ENCODE measurements at regions not wholly inside any gene's neighbourhood (a gene's known extent, or its start where the extent isn't known, plus 50 kb on each side); places are given as distances from the start of the nearest gene placed in this dataset.
"Not testable (repeated sequence)": the region's sequence is repeated elsewhere in the genome, so short reads cannot be mapped to it uniquely, and the experiment has no call there.

DNA sequence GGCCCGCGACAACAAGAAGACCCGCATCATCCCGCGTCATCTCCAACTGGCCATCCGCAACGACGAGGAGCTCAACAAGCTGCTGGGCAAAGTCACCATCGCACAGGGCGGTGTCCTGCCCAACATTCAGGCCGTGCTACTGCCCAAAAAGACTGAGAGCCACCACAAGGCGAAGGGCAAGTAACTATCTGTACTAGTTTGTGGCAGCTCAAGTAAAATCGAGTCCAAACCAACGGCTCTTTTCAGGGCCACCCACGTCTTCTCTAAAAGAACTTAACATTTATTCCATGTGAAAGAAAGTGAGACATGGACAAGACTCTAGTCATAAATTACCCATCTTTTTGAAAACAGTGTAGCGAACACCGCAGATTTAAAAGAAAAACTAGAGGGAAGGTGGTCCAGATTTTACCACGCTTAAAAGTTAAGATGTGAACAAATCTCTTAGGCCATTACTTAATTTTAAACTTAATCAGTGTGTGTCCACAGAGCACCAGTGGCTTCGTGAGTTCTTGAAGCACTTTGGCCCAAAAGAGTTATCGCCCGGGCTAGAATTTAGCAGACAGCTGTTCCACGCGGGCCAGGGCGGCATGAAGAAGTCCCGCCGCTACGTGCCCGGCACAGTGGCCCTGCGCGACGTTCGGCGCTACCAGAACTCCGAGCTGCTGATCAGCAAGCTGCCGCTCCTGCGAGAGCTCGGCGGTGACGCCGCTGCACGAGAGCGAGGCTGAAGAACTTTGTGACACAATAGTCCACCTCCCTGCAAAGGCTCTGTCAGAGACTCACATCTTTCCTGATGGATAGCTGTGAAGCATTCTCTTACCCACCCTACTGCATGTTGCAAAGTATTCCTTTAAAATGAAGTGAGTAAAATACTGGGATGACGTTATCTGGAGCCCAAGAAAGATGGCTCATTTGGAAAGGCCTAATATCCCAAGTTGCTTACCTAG is 113.9 kb upstream of the PRSS16 start:
- Histone ChIP-seq H3K27me3 (no peaks in the 10 kb centered on the region), H3K4me1 (no peaks in the 10 kb centered on the region; the same call in 1 of the 2 replicates), H3K36me3 (no peaks in the 10 kb centered on the region), H3K9me3 (replicated peaks) (no peaks in the 10 kb centered on the region), H3K4me3 (peak overlapping the region; percentile 65), H3K27ac (peak overlapping the region; percentile 93)
- DNase-seq: peak; percentile 80

DNA sequence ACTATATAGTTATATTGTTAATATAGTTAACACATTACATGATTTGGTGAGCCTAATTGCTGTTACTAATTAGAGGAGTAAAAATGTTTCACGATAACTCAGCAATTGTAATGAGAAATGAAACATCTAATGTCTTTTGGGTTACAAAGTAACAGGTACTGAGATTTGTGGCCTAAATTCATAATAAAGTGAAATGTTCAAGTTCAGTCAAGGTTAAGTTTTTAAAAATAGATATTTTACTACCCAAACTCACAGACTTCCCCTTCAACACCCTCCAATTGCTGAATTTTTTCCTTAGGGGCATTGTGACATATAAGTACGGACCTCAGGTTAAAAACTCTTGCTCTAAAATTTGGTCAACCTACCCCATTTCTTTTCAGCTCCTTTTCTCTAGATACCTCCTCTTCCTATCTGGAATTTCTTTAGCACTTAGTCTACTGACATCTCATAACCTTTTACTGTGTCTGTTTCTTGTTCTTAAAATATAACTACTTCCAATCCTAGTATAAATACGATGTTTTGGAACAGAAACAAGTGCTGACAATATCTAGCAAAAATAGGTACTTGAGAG is 112.3 kb upstream of the PRSS16 start:
- Histone ChIP-seq H3K9me3 (replicated peaks) (no peaks in the 10 kb centered on the region), H3K27me3 (no peaks in the 10 kb centered on the region), H3K36me3 (no peaks in the 10 kb centered on the region), H3K4me1 (no peaks in the 10 kb centered on the region; the same call in 1 of the 2 replicates), H3K4me3 (no peak overlapping the region), H3K27ac (no peak overlapping the region)
- no peak for DNase-seq

GRCh38 chr6:27136077-27136644 is 111.3 kb upstream of the PRSS16 start:
- Histone ChIP-seq H3K4me1 (no peaks in the 10 kb centered on the region; the same call in 1 of the 2 replicates), H3K9me3 (replicated peaks) (no peaks in the 10 kb centered on the region), H3K36me3 (no peaks in the 10 kb centered on the region), H3K27me3 (no peaks in the 10 kb centered on the region), H3K4me3 (no peak overlapping the region), H3K27ac (no peak overlapping the region)
- DNase-seq: no peak

- no peaks in the 10 kb centered on the region; the same call in 1 of the 2 replicates for H3K4me1 ChIP-seq
- no peak overlapping the region for H3K4me3 ChIP-seq
- no peaks in the 10 kb centered on the region for H3K9me3 ChIP-seq (replicated peaks)
- no peak for DNase-seq
- H3K27ac ChIP-seq: no peak overlapping the region
- H3K36me3 ChIP-seq: no peaks in the 10 kb centered on the region
- no peaks in the 10 kb centered on the region for H3K27me3 ChIP-seq
Measured at GRCh38 chr6:27136978-27137814, 110.3 kb upstream of the PRSS16 start.

DNA sequence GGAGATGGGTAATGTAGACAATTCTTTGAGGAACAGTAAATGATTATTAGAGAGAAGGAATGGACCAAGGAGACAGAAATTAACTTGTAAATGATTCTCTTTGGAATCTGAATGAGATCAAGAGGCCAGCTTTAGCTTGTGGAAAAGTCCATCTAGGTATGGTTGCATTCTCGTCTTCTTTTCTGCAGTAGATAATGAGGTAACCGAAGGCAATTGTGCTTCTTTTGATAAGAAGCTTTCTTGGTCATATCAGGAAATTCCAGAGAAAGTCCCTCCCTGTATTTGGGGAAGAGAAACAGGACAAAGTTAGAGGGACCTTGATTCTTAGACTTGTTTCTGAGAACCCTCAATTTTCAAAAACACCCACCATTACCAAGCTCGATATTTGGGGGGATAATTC is 109.1 kb upstream of the PRSS16 start:
- Histone ChIP-seq H3K9me3 (replicated peaks) (no peaks in the 10 kb centered on the region), H3K27ac (no peak overlapping the region), H3K4me1 (no peaks in the 10 kb centered on the region; the same call in 1 of the 2 replicates), H3K4me3 (no peak overlapping the region), H3K36me3 (no peaks in the 10 kb centered on the region), H3K27me3 (no peaks in the 10 kb centered on the region)
- no peak for DNase-seq

DNA sequence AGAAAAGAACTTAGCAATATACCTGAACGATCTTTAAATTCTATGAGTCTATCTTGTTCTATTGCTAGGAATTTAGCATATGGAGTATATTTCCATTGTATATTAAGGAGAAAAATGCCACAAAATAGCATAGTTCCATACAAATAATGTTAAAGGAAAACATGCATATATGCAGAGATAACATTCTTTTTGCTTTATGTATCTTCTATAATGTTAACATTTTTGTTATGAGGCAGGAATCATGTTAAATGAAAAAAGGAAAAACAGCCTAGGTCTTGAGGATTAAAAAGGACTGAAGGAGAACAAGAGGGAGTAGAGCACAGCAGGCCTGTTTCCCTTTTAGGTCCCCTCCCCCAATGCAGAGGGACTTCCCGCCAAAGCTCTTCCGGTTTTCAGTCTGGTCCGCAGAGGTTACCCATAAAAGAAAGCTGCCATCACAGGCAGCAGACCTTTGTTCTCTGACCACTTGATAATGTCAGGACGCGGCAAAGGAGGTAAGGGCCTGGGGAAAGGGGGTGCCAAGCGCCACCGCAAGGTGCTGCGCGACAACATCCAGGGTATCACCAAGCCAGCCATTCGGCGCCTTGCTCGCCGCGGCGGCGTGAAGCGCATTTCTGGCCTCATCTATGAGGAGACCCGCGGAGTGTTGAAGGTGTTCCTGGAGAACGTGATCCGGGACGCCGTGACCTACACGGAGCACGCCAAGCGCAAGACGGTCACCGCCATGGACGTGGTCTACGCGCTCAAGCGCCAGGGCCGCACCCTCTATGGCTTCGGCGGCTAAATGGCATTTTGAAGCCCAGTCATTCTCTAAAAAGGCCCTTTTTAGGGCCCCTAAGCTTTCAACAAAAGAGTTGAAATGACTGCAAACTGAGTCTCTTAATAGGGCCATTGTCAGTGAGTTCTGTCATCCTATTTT is 108.4 kb upstream of the PRSS16 start:
- Histone ChIP-seq H3K27me3 (no peaks in the 10 kb centered on the region), H3K4me3 (no peak overlapping the region), H3K9me3 (replicated peaks) (no peaks in the 10 kb centered on the region), H3K4me1 (no peaks in the 10 kb centered on the region; the same call in 1 of the 2 replicates), H3K27ac (no peak overlapping the region), H3K36me3 (no peaks in the 10 kb centered on the region)
- DNase-seq: no peak

GRCh38 chr6:27139756-27140579 is 107.5 kb upstream of the PRSS16 start:
- no peaks in the 10 kb centered on the region for H3K36me3 ChIP-seq
- H3K4me3 ChIP-seq: no peak overlapping the region
- no peaks in the 10 kb centered on the region for H3K27me3 ChIP-seq
- DNase-seq: no peak
- no peaks in the 10 kb centered on the region for H3K4me1 ChIP-seq
- H3K27ac ChIP-seq: no peak overlapping the region
- H3K9me3 ChIP-seq (replicated peaks): no peaks in the 10 kb centered on the region

GRCh38 chr6:27140999-27141528 is 106.4 kb upstream of the PRSS16 start:
- Histone ChIP-seq H3K4me3 (no peak overlapping the region), H3K4me1 (no peaks in the 10 kb centered on the region), H3K27me3 (no peaks in the 10 kb centered on the region), H3K27ac (no peak overlapping the region), H3K36me3 (no peaks in the 10 kb centered on the region), H3K9me3 (replicated peaks) (no peaks in the 10 kb centered on the region)
- DNase-seq: no peak

GRCh38 chr6:27141529-27142015 is 105.9 kb upstream of the PRSS16 start:
- no peak for DNase-seq
- H3K4me3 ChIP-seq: no peak overlapping the region
- H3K27me3 ChIP-seq: no peaks in the 10 kb centered on the region
- H3K36me3 ChIP-seq: no peaks in the 10 kb centered on the region
- H3K9me3 ChIP-seq (replicated peaks): no peaks in the 10 kb centered on the region
- no peaks in the 10 kb centered on the region for H3K4me1 ChIP-seq
- no peak overlapping the region for H3K27ac ChIP-seq

DNA sequence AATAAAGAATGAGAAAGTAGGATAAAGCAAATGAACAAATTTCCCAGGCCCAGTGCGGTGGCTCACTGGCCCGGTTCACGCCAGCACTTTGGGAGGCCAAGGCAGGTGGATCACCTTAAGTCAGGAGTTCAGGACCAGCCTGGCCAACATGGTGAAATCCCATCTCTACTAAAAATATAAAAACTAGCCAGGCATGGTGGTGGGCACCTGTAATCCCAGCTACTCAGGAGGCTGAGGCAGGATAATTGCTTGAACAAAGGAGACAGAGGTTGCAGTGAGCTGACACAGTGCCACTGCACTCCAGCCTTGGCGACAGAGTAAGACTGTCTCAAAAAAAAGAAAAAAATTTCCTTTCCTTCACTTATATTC is 104.5 kb upstream of the PRSS16 start:
- not testable (repeated sequence) for DNase-seq; H3K4me3 ChIP-seq; H3K4me1 ChIP-seq; H3K36me3 ChIP-seq; H3K9me3 ChIP-seq (replicated peaks); H3K27ac ChIP-seq; H3K27me3 ChIP-seq

- Histone ChIP-seq H3K9me3 (replicated peaks) (no peaks in the 10 kb centered on the region), H3K36me3 (no peaks in the 10 kb centered on the region), H3K4me1 (no peaks in the 10 kb centered on the region), H3K27me3 (no peaks in the 10 kb centered on the region), H3K4me3 (no peak overlapping the region), H3K27ac (no peak overlapping the region)
- DNase-seq: no peak
Measured at GRCh38 chr6:27143474-27144026, 104.0 kb upstream of the PRSS16 start.

DNA sequence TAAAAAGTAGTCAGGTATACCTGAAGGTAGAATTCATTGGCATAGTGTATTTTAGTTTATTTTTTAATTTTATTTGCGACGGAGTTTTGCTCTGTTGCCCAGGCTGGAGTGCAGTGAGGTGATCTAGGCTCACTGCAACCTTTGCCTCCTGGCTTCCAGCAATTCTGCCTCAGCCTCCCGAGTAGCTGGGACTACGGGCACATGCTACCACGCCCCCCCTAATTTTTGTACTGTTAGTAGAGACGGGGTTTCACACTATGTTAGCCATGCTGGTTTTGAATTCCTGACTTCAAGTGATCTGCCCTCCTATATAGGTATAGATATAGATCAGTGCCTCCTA is 102.8 kb upstream of the PRSS16 start:
- Histone ChIP-seq H3K4me3 (peak overlapping the region; percentile 68), H3K27ac (peak overlapping the region; percentile 93), H3K36me3 (no peaks in the 10 kb centered on the region), H3K9me3 (replicated peaks) (no peaks in the 10 kb centered on the region), H3K27me3 (no peaks in the 10 kb centered on the region), H3K4me1 (no peaks in the 10 kb centered on the region)
- peak in 1 of 2 experiments; percentile 28 for DNase-seq
